Right lobe of liver (tissue), 6 donors: ENCODE measurements at regions not wholly inside any gene's neighbourhood (a gene's known extent, or its start where the extent isn't known, plus 50 kb on each side); places are given as distances from the start of the nearest gene placed in this dataset.
"Not testable (repeated sequence)": the region's sequence is repeated elsewhere in the genome, so short reads cannot be mapped to it uniquely, and the experiment has no call there.

ENCODE experiments used
- ATAC-seq, 4 donors: fragments of 200-7000 bp; cut with Tn5 transposase; one replicate each; pipeline ENCODE4 v1.9.1; 2020; ENCODE audit warnings: mild to moderate bottlenecking in 4 of 4, moderate library complexity in 4 of 4
- DNase-seq, 3 donors: peaks; one replicate each; pipeline ENCODE4 v3.0.0-alpha.2; 2020
- H3K27ac ChIP-seq, 3 donors: fragments of 200-600 bp; one replicate each; pipeline ENCODE4 v1.8.0; 2022
- H3K27me3 ChIP-seq, 2 donors: fragments of 200-600 bp; one replicate each; pipeline ENCODE4 v1.8.0; 2022
- H3K36me3 ChIP-seq, 4 donors: fragments of 200-600 bp; sonication (generic) in 1 of 4; one replicate each; pipeline versions ENCODE4 v1.5.1 to v1.8.0; 2017 to 2022; ENCODE audit warnings: control low read depth in 1 of 4
- H3K4me1 ChIP-seq, 4 donors: fragments of 200-600 bp; sonication (generic) in 1 of 4; one replicate each; pipeline versions ENCODE4 v1.5.1 to v1.8.0; 2017 to 2022; ENCODE audit warnings: control low read depth in 1 of 4
- H3K4me3 ChIP-seq, 3 donors: fragments of 200-600 bp; one replicate each; pipeline ENCODE4 v1.8.0; 2022
- H3K9me3 ChIP-seq, 4 donors: fragments of 200-600 bp; sonication (generic) in 1 of 4; one replicate each; pipeline versions ENCODE4 v1.5.1 to v1.8.0; 2017 to 2022; ENCODE audit warnings: control low read depth in 1 of 4
- POLR2A ChIP-seq: fragments of 450-650 bp; IDR thresholded peaks from one replicate; pipeline ENCODE4 v1.6.1; 2017; ENCODE audit warnings: antibody characterized with exemption, mild to moderate bottlenecking
- WGBS: methylation state at CpG from one replicate; pipeline ENCODE4 v1.1.6; 2018; ENCODE audit warnings: low coverage, low lambda C conversion rate; ENCODE audit not compliant: insufficient coverage; ENCODE audit errors: missing lambda C conversion rate; 5-methylcytosine and 5-hydroxymethylcytosine counted together
- intact Hi-C, 2 donors: fragments of 100-400 bp; cut with DNase I; formaldehyde crosslinking; loops; one replicate each; pipeline versions ENCODE4 v1.11.2 to v1.14.1; 2022
- TF ChIP-seq, protein P1 (sequence below), 4 donors: fragments of 200-600 bp in 3 of 4; fragments of 450-650 bp in 1 of 4; IDR thresholded peaks; one replicate each; pipeline versions ENCODE4 v1.5.1 to v1.8.0; 2016 to 2022; ENCODE audit warnings: antibody characterized with exemption in 4 of 4, mild to moderate bottlenecking in 2 of 4
- donor health status: DM: no; HTN: yes; CAD: no.
- donor health status: DM: no; HTN: no; CAD: no.
- donor health status: DM: no; HTN: no; CAD: no.
- donor health status: DM: no; HTN: yes; CAD: no.
- donor health status: DM: no; HTN: yes; CAD: no.

DNA sequence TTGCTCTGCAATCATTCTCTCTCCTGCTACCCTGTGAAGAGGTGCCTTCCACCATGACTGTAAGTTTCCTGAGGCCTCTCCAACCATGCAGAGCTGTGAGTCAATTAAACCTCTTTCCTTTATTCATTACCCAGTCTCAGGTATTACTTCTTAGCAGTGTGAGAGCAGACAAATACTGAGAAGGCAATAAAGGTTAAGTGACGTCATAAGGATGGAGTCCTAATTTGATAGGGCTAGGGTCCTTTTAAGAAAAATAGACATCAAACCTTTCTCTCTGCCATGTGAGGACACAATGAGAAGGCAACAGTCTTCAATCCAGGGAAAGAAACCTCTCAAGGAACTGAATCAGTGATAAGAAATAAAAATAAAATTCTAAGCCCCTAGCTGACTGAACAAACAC lies 1262.7 kb downstream of the FAM133A start:
- no peak overlapping the region for H3K27ac ChIP-seq
- WGBS: 22% methylated on average over 1 of the region's 1 CpG

DNA sequence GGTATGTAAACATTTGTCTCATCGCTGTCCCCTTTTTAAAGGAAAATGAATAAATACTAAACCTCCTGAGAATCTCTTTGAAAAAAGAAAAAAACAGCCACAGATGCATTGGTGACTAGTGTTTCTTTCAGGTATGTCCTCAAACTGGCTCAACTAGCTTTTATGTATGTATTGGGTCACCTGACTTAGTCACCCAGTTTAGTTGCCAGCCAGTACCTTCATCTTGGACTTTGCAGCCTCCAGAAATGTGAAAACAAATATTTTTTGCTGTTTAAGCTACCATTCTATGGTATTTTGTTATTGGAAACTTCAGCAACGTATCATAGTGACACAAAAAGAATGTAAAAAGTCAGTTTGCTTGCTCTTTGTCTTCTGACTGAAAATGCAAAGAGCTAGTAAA lies 1263.5 kb downstream of the FAM133A start:
- DNase-seq (no peak), ATAC-seq (no peak)
- TF ChIP-seq, protein P1, sequence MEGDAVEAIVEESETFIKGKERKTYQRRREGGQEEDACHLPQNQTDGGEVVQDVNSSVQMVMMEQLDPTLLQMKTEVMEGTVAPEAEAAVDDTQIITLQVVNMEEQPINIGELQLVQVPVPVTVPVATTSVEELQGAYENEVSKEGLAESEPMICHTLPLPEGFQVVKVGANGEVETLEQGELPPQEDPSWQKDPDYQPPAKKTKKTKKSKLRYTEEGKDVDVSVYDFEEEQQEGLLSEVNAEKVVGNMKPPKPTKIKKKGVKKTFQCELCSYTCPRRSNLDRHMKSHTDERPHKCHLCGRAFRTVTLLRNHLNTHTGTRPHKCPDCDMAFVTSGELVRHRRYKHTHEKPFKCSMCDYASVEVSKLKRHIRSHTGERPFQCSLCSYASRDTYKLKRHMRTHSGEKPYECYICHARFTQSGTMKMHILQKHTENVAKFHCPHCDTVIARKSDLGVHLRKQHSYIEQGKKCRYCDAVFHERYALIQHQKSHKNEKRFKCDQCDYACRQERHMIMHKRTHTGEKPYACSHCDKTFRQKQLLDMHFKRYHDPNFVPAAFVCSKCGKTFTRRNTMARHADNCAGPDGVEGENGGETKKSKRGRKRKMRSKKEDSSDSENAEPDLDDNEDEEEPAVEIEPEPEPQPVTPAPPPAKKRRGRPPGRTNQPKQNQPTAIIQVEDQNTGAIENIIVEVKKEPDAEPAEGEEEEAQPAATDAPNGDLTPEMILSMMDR (IDR thresholded peaks at IDR 0.05): no peak
- TF ChIP-seq POLR2A: no peak
- Histone ChIP-seq H3K27ac (no peak overlapping the region), H3K4me1 (no peaks in the 10 kb centered on the region), H3K27me3 (no peaks in the 10 kb centered on the region), H3K36me3 (no peaks in the 10 kb centered on the region), H3K4me3 (no peak overlapping the region), H3K9me3 (no peaks in the 10 kb centered on the region)
- WGBS: 21% methylated on average over 2 of the region's 2 CpGs
- intact Hi-C loops: no loop called here

More for the DNA sequence above, 1262.7 kb downstream of the FAM133A start:
- no peaks in the 10 kb centered on the region for H3K27me3 ChIP-seq
- intact Hi-C loops: no loop called here
- H3K9me3 ChIP-seq: no peaks in the 10 kb centered on the region
- H3K4me1 ChIP-seq: no peaks in the 10 kb centered on the region
- TF ChIP-seq, protein P1 (IDR thresholded peaks at IDR 0.05): no peak
- no peak for TF ChIP-seq POLR2A
- no peak for DNase-seq
- ATAC-seq: no peak
- no peaks in the 10 kb centered on the region for H3K36me3 ChIP-seq
- no peak overlapping the region for H3K4me3 ChIP-seq

DNA sequence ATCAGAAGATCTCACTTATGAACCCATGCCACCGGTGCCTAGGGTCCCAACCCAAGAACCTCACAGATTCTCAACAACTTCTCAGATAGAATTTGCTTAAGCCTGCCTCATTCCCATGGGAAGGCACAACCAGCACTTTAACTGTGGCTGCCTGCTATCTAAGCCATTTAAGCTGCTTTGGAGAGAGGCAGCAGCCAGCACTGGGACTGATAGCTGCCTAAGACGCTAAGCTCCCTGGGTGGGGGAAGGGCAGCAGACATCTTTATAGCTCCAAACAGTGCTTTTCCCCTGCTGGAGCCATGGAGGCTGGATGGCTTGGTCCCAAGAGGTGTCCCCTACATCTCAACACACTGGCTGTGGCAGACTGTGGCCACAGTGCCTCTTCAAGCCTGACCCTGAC lies 1268.6 kb downstream of the FAM133A start:
- WGBS: 33% methylated on average over 2 of the region's 2 CpGs
- Histone ChIP-seq H3K27ac (no peak overlapping the region), H3K4me1 (no peaks in the 10 kb centered on the region), H3K36me3 (no peaks in the 10 kb centered on the region), H3K4me3 (no peak overlapping the region), H3K9me3 (no peaks in the 10 kb centered on the region), H3K27me3 (no peaks in the 10 kb centered on the region)
- TF ChIP-seq POLR2A: no peak
- TF ChIP-seq, protein P1 (IDR thresholded peaks at IDR 0.05): no peak
- ATAC-seq (no peak), DNase-seq (no peak)
- intact Hi-C loops: no loop called here

DNA sequence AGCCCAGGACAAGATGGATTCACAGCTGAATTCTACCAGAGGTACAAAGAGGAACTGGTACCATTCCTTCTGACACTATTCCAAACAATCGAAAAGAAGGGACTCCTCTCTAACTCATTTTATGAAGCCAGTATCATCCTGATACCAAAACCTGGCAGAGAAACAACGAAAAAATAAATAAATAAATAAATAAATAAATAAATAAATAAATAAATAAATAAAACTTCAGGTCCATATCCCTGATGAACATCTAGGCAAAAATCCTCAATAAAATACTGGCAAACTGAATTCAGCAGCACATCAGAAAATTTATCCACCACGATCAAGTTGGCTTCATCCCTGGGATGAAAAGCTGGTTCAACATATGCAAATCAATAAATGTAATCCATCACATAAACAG lies 1272.1 kb downstream of the FAM133A start:
- H3K4me1 ChIP-seq, DNase-seq, H3K9me3 ChIP-seq, ATAC-seq, intact Hi-C loops, H3K27me3 ChIP-seq, H3K36me3 ChIP-seq, H3K27ac ChIP-seq, H3K4me3 ChIP-seq: not testable (repeated sequence)
- 37% methylated on average over 3 of the region's 3 CpGs for WGBS

DNA sequence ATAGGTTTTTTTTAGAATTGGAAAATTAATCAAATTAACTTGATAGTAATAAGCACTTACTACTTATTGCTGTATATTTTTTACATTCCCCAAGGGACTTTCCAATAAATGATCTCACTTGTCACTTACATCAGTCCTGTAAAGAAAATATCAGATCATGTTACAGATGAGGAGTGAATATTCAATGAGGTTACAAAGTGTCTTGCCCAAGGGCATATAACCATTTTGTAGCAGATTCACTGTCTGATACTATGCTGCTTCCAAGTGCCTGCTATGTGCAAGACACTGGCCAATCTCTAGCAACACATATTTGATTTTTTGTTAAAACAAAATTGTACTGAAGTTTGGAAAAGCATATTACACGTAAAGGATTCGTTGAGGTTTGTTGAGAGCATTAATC lies 1287.7 kb downstream of the FAM133A start:
- DNase-seq (no peak), ATAC-seq (no peak)
- H3K9me3 ChIP-seq: no peaks in the 10 kb centered on the region
- no peak overlapping the region for H3K27ac ChIP-seq
- no peaks in the 10 kb centered on the region for H3K36me3 ChIP-seq
- H3K27me3 ChIP-seq: peaks cover 0 to 8% of the 10 kb centered on the region in 2 donors
- H3K4me3 ChIP-seq: no peak overlapping the region
- 37% methylated on average over 2 of the region's 2 CpGs for WGBS
- TF ChIP-seq, protein P1 (IDR thresholded peaks at IDR 0.05): no peak
- TF ChIP-seq POLR2A: no peak
- intact Hi-C loops: no loop called here
- H3K4me1 ChIP-seq: no peaks in the 10 kb centered on the region
